Tibial artery (tissue), 4 donors: ENCODE measurements at regions not wholly inside any gene's neighbourhood (a gene's known extent, or its start where the extent isn't known, plus 50 kb on each side); places are given as distances from the start of the nearest gene placed in this dataset.

ENCODE experiments used
- DNase-seq, 2 donors: peaks; one replicate each; pipeline ENCODE4 v3.0.0-alpha.2; 2019
- H3K27ac ChIP-seq, 2 donors: fragments of 200-600 bp; sonication (generic) in 1 of 2; 1 replicate in 1 of 2; 2 replicates in 1 of 2; pipeline ENCODE4 v1.5.1; 2018 to 2019; ENCODE audit warnings: mild to moderate bottlenecking in 1 of 2
- H3K27me3 ChIP-seq, 2 donors: fragments of 200-600 bp; sonication (generic) in 1 of 2; one replicate each; pipeline versions ENCODE4 v1.5.1 to v1.6.0; 2016 to 2019
- H3K36me3 ChIP-seq, 3 donors: fragments of 200-600 bp; sonication (generic) in 2 of 3; one replicate each; pipeline ENCODE4 v1.5.1; 2016 to 2019; ENCODE audit warnings: mild to moderate bottlenecking in 2 of 3
- H3K4me1 ChIP-seq, 4 donors: fragments of 200-600 bp; sonication (generic) in 2 of 4; 1 replicate in 3 of 4; 2 replicates in 1 of 4; pipeline ENCODE4 v1.5.1; 2016 to 2019
- H3K4me3 ChIP-seq, 2 donors: fragments of 200-600 bp; sonication (generic) in 1 of 2; 1 replicate in 1 of 2; 2 replicates in 1 of 2; pipeline ENCODE4 v1.5.1; 2018 to 2019; ENCODE audit warnings: mild to moderate bottlenecking in 2 of 2
- H3K9me3 ChIP-seq, 3 donors: fragments of 200-600 bp; sonication (generic) in 1 of 3; one replicate each; pipeline ENCODE4 v1.5.1; 2016 to 2019
- intact Hi-C: fragments of 100-400 bp; cut with DNase I; formaldehyde crosslinking; loops from one replicate; pipeline ENCODE4 v1.15.0; 2023; ENCODE audit warnings: low total_unique reads
- TF ChIP-seq, protein P1 (sequence below), 2 experiments: fragments of 200-600 bp in 1 of 2; fragments of 450-650 bp in 1 of 2; IDR thresholded peaks; one replicate each; pipeline ENCODE4 v1.5.1; 2017 to 2019; ENCODE audit warnings: antibody characterized with exemption in 2 of 2, mild to moderate bottlenecking in 1 of 2, moderate library complexity in 1 of 2

DNA sequence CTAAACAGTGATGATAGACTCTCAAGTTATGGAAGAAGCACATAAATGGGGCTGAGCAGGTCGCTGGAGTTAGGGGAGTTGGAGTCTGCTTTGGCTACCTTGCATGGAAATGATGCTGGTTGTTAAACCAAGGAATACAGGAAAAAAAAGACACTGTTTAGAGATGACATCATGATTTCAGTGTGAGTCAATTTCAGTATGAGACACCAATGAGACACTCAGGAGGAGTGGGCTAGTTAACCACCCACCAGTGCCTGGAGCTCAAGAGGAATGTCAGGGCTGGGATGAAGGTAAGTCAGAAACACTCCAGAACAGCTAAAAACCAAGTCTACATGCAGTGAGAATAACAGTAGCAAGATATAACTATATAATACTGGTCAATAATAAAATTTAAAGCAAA is 303.6 kb downstream of the SOX11 start:
- Histone ChIP-seq H3K36me3 (no peaks in the 10 kb centered on the region), H3K27me3 (no peaks in the 10 kb centered on the region), H3K4me3 (no peak overlapping the region), H3K4me1 (no peaks in the 10 kb centered on the region), H3K27ac (no peak overlapping the region), H3K9me3 (no peaks in the 10 kb centered on the region)
- intact Hi-C loops: no loop called here
- TF ChIP-seq, protein P1, sequence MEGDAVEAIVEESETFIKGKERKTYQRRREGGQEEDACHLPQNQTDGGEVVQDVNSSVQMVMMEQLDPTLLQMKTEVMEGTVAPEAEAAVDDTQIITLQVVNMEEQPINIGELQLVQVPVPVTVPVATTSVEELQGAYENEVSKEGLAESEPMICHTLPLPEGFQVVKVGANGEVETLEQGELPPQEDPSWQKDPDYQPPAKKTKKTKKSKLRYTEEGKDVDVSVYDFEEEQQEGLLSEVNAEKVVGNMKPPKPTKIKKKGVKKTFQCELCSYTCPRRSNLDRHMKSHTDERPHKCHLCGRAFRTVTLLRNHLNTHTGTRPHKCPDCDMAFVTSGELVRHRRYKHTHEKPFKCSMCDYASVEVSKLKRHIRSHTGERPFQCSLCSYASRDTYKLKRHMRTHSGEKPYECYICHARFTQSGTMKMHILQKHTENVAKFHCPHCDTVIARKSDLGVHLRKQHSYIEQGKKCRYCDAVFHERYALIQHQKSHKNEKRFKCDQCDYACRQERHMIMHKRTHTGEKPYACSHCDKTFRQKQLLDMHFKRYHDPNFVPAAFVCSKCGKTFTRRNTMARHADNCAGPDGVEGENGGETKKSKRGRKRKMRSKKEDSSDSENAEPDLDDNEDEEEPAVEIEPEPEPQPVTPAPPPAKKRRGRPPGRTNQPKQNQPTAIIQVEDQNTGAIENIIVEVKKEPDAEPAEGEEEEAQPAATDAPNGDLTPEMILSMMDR (IDR thresholded peaks at IDR 0.05): no peak
- no peak for DNase-seq

DNA sequence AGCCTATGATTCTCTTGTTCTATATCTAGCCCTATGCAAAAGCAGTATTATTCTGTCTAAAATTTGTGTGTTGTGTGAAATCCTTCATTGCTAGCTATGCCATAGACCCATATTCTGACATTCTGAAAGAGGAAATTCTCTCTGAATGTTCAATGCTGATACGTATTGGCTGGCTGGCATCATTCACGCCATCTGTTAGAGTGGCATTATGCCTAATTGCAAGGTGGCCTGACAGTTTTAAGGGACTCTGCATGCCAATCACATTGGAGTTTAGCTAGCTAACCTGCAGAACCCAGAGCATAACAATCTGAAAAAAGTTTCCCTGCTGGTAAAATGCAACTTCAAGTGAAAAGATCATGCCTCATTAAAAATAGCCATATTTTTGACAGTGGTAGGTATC is 316.0 kb downstream of the SOX11 start:
- no peaks in the 10 kb centered on the region for H3K9me3 ChIP-seq
- H3K36me3 ChIP-seq: no peaks in the 10 kb centered on the region
- no peaks in the 10 kb centered on the region for H3K27me3 ChIP-seq
- intact Hi-C loops: no loop called here
- no peak for DNase-seq
- H3K4me3 ChIP-seq: no peak overlapping the region
- no peaks in the 10 kb centered on the region for H3K4me1 ChIP-seq
- H3K27ac ChIP-seq: no peak overlapping the region
- TF ChIP-seq, protein P1 (IDR thresholded peaks at IDR 0.05): no peak

DNA sequence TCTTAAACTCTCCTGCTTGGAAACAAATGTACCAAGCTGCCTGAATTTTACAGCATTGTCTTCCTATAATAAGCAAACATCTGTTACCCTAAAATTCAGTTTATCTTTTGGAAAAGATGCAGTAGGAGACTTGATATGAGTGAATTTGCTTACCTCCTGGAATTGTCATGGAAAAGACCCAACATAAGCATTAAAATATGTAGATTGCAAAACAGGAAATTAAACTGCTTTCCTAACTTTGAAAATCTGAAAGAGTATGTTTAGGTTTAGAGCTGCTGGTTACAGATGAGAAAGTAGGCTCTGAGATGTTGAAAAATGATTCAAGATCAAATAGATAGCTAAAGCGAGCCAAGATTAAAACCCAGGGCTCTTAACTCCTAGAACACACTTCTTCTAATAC is 316.5 kb downstream of the SOX11 start:
- H3K9me3 ChIP-seq: no peaks in the 10 kb centered on the region
- H3K4me3 ChIP-seq: no peak overlapping the region
- no peaks in the 10 kb centered on the region for H3K4me1 ChIP-seq
- intact Hi-C loops: no loop called here
- no peak for DNase-seq
- no peaks in the 10 kb centered on the region for H3K27me3 ChIP-seq
- TF ChIP-seq, protein P1 (IDR thresholded peaks at IDR 0.05): no peak
- no peaks in the 10 kb centered on the region for H3K36me3 ChIP-seq
- H3K27ac ChIP-seq: no peak overlapping the region

DNA sequence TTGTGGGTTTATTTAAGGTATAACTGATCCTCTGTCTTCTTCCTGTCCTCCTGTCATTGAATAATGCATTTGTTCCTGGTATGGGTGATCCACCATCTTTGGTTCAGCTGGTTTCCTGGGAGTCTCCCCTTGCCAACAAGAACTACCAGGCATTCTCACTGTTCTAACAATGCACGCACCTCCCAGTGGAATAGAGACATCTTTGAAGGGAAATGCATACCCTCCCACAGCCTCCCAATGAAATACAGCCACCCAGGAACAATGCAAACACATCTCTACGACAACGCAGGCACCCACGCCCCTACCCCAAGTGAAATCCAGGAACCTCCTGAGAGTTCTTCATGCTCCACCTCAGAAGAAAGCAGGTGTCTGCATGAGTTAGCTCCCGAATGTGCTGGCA is 318.0 kb downstream of the SOX11 start:
- H3K27ac ChIP-seq: no peak overlapping the region
- no peak overlapping the region for H3K4me3 ChIP-seq
- TF ChIP-seq, protein P1 (IDR thresholded peaks at IDR 0.05): no peak
- no peaks in the 10 kb centered on the region for H3K9me3 ChIP-seq
- no peaks in the 10 kb centered on the region for H3K36me3 ChIP-seq
- intact Hi-C loops: no loop called here
- H3K4me1 ChIP-seq: no peaks in the 10 kb centered on the region
- H3K27me3 ChIP-seq: no peaks in the 10 kb centered on the region
- DNase-seq: no peak

DNA sequence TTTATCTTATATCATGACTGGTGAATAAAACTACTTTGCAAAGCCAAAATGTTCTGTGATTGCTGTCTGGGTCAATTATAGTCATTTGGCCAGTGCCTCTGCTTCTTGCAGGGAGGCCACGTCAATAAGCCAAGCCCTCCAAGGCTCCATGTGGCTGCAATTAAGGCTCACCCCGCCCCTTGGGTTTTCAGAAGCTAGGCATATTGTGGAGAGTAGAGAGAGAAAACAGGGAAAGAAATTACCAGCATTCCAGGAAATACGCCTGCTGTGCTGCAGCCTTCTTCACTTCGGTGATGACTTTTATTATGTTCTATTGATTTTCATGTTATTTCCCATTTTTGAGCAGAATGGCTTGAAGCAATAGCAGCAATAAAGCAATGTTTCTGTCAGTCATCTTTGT is 319.7 kb downstream of the SOX11 start:
- intact Hi-C loops: no loop called here
- TF ChIP-seq, protein P1 (IDR thresholded peaks at IDR 0.05): no peak
- no peak for DNase-seq
- no peaks in the 10 kb centered on the region for H3K36me3 ChIP-seq
- no peaks in the 10 kb centered on the region for H3K27me3 ChIP-seq
- no peaks in the 10 kb centered on the region for H3K9me3 ChIP-seq
- no peak overlapping the region for H3K27ac ChIP-seq
- H3K4me1 ChIP-seq: no peaks in the 10 kb centered on the region
- no peak overlapping the region for H3K4me3 ChIP-seq

DNA sequence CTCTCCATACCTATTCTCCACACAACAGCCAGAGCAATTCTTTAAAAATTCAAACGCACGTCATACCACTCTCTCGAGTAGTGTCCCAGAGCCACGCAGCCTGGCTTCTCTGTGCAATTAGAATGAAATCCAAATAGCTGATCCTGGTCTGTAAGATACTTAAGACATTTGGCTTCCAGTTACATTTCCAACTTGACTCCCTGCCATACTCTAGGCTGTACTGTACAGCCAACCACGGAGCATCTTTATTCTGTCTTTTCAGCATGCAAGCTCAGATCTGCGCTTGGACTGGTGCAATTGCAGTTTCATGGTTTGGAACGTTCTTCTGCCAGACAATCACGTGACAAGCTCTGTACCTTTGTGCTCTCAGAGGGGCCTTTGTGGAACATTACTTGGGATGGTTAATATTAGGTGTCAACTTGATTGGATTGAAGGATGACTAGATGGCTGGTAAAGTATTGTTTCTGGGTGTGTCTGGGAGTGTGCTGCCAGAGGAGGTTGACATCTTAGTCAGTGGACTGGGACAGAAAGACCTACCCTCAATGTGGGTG is 325.6 kb downstream of the SOX11 start:
- TF ChIP-seq, protein P1 (IDR thresholded peaks at IDR 0.05): no peak
- no peaks in the 10 kb centered on the region for H3K27me3 ChIP-seq
- no peaks in the 10 kb centered on the region for H3K4me1 ChIP-seq
- no peak overlapping the region for H3K27ac ChIP-seq
- no peak for DNase-seq
- no peaks in the 10 kb centered on the region for H3K9me3 ChIP-seq
- H3K4me3 ChIP-seq: no peak overlapping the region
- intact Hi-C loops: no loop called here
- no peaks in the 10 kb centered on the region for H3K36me3 ChIP-seq
